OCI-LY1 (cell line): ENCODE measurements at regions not wholly inside any gene's neighbourhood (a gene's known extent, or its start where the extent isn't known, plus 50 kb on each side); places are given as distances from the start of the nearest gene placed in this dataset.

Experiments used
- H2AFZ ChIP-seq: fragments of 200-600 bp; sonication (generic), shearing (Covaris generic); 2 replicates; pipeline ENCODE4 v1.6.0; 2014; ENCODE audit warnings: antibody characterized with exemption, mild to moderate bottlenecking, low read length
- H3F3A ChIP-seq: fragments of 200-600 bp; sonication (generic), shearing (Covaris generic); 2 replicates; pipeline ENCODE4 v1.6.0; 2014; ENCODE audit warnings: mild to moderate bottlenecking, antibody characterized with exemption, low read length, moderate library complexity; ENCODE audit not compliant: insufficient read depth
- H3K27ac ChIP-seq: fragments of 200-600 bp; sonication (generic); 2 replicates; pipeline ENCODE4 v1.5.1; 2014; ENCODE audit warnings: low read length, mixed run types, mild to moderate bottlenecking, low read depth; ENCODE audit not compliant: poor library complexity, severe bottlenecking
- H3K27me3 ChIP-seq: fragments of 200-600 bp; sonication (generic); 2 replicates; pipeline ENCODE4 v1.6.0; 2014; ENCODE audit warnings: antibody characterized with exemption, mild to moderate bottlenecking, low read length, moderate library complexity; ENCODE audit not compliant: insufficient read depth
- H3K36me3 ChIP-seq: fragments of 200-600 bp; sonication (generic); 2 replicates; pipeline ENCODE4 v1.6.1; 2014; ENCODE audit warnings: mild to moderate bottlenecking, antibody characterized with exemption, low read length, moderate library complexity, mixed read lengths; ENCODE audit not compliant: insufficient read depth
- H3K4me1 ChIP-seq: fragments of 200-600 bp; sonication (generic); 2 replicates; pipeline ENCODE4 v1.5.1; 2014; ENCODE audit warnings: mild to moderate bottlenecking, low read length, moderate library complexity; ENCODE audit not compliant: insufficient read depth, severe bottlenecking
- H3K4me2 ChIP-seq: fragments of 200-600 bp; sonication (generic), shearing (Covaris generic); 2 replicates; pipeline ENCODE4 v1.6.1; 2014; ENCODE audit warnings: low read length
- H3K4me3 ChIP-seq: fragments of 200-600 bp; sonication (generic); 2 replicates; pipeline ENCODE4 v1.5.1; 2014; ENCODE audit warnings: low read length, low read depth, mild to moderate bottlenecking, mixed read lengths; ENCODE audit not compliant: poor library complexity, severe bottlenecking
- H3K79me2 ChIP-seq: fragments of 200-600 bp; shearing (Covaris generic); 2 replicates; pipeline ENCODE4 v1.6.1; 2016; ENCODE audit warnings: mixed run types, low read length, mixed read lengths; ENCODE audit not compliant: insufficient read depth
- H3K9ac ChIP-seq: fragments of 200-600 bp; sonication (generic), shearing (Covaris generic); 2 replicates; pipeline ENCODE4 v1.6.1; 2014; ENCODE audit warnings: mild to moderate bottlenecking, low read length, mixed read lengths
- H3K9me2 ChIP-seq: fragments of 200-600 bp; sonication (generic), shearing (Covaris generic); 2 replicates; pipeline ENCODE4 v1.6.1; 2014; ENCODE audit warnings: low read depth, mild to moderate bottlenecking, low read length, mixed read lengths
- H3K9me3 ChIP-seq: fragments of 200-600 bp; shearing (Covaris generic); 2 replicates; pipeline ENCODE4 v1.6.1; 2014; ENCODE audit warnings: low read length, mixed read lengths
- H4K20me1 ChIP-seq: fragments of 200-600 bp; sonication (generic), shearing (Covaris generic); 2 replicates; pipeline ENCODE4 v1.6.0; 2016; ENCODE audit warnings: mild to moderate bottlenecking, low read length; ENCODE audit not compliant: insufficient read depth
- CTCF ChIP-seq: fragments of 200-600 bp; sonication (generic), shearing (Covaris generic); IDR thresholded peaks from 2 replicates; pipeline ENCODE4 v1.5.1; 2017; ENCODE audit warnings: mild to moderate bottlenecking, antibody characterized with exemption, low read length, moderate library complexity, mixed read lengths
- EZH2 ChIP-seq: fragments of 200-600 bp; sonication (generic), shearing (Covaris generic); IDR thresholded peaks from 2 replicates; pipeline ENCODE4 v1.8.0; 2017; ENCODE audit warnings: borderline replicate concordance, mixed run types, mild to moderate bottlenecking, antibody characterized with exemption, low read length, moderate library complexity, mixed read lengths

GRCh38 chr21:27036736-27037301 lies 69.9 kb upstream of the ADAMTS5 start:
- no peaks in the 10 kb centered on the region for H3K27me3 ChIP-seq
- no peaks in the 10 kb centered on the region for H3K9me3 ChIP-seq
- H3K79me2 ChIP-seq, result no peaks in the 10 kb centered on the region
- H2AFZ ChIP-seq, result no peak overlapping the region
- no peaks in the 10 kb centered on the region for H4K20me1 ChIP-seq
- no peaks in the 10 kb centered on the region for H3K9me2 ChIP-seq
- no peak overlapping the region for H3K4me3 ChIP-seq
- TF ChIP-seq CTCF (no peak), EZH2 (no peak)
- no peaks in the 10 kb centered on the region for H3F3A ChIP-seq
- no peaks in the 10 kb centered on the region for H3K4me1 ChIP-seq
- H3K36me3 ChIP-seq, result no peaks in the 10 kb centered on the region
- no peak overlapping the region for H3K4me2 ChIP-seq
- H3K9ac ChIP-seq, result no peak overlapping the region
- H3K27ac ChIP-seq, result no peak overlapping the region

- H2AFZ ChIP-seq, result no peak overlapping the region
- H3K27ac ChIP-seq, result no peak overlapping the region
- no peak overlapping the region for H3K9ac ChIP-seq
- no peaks in the 10 kb centered on the region for H3K9me2 ChIP-seq
- H4K20me1 ChIP-seq, result no peaks in the 10 kb centered on the region
- H3K4me3 ChIP-seq, result no peak overlapping the region
- no peaks in the 10 kb centered on the region for H3K27me3 ChIP-seq
- no peak for TF ChIP-seq EZH2
- TF ChIP-seq CTCF, result no peak
- H3K4me1 ChIP-seq, result no peaks in the 10 kb centered on the region
- no peaks in the 10 kb centered on the region for H3K9me3 ChIP-seq
- H3K79me2 ChIP-seq, result no peaks in the 10 kb centered on the region
- no peaks in the 10 kb centered on the region for H3F3A ChIP-seq
- H3K36me3 ChIP-seq, result no peaks in the 10 kb centered on the region
- no peak overlapping the region for H3K4me2 ChIP-seq
These were observed 68.9 kb upstream of the ADAMTS5 start for GRCh38 chr21:27035791-27036190.

- Histone ChIP-seq H2AFZ (no peak overlapping the region), H3K9me2 (no peaks in the 10 kb centered on the region), H3K9ac (no peak overlapping the region), H4K20me1 (no peaks in the 10 kb centered on the region), H3K27ac (no peak overlapping the region), H3K27me3 (no peaks in the 10 kb centered on the region), H3F3A (no peaks in the 10 kb centered on the region), H3K36me3 (no peaks in the 10 kb centered on the region), H3K4me1 (no peaks in the 10 kb centered on the region), H3K4me2 (no peak overlapping the region), H3K9me3 (no peaks in the 10 kb centered on the region), H3K4me3 (no peak overlapping the region), H3K79me2 (no peaks in the 10 kb centered on the region)
- TF ChIP-seq CTCF, result no peak
- TF ChIP-seq EZH2, result no peak
These were observed 67.9 kb upstream of the ADAMTS5 start for GRCh38 chr21:27034796-27035195.
